ENCODE measurements at regions not wholly inside any gene's neighbourhood (a gene's known extent, or its start where the extent isn't known, plus 50 kb on each side); places are given as distances from the start of the nearest gene placed in this dataset.

- no peak for TF ChIP-seq EZH2phosphoT487 (IDR thresholded peaks at IDR 0.05; ENCODE audit: low read depth, severe bottlenecking, unreplicated experiment)
- no peak for TF ChIP-seq CTCF (IDR thresholded peaks at IDR 0.05; ENCODE audit: poor library complexity)
- no peak for TF ChIP-seq EZH2 (IDR thresholded peaks at IDR 0.05; ENCODE audit: borderline replicate concordance)
- Histone ChIP-seq H3K9me2 (replicated peaks; ENCODE audit: insufficient read depth) (no peaks in the 10 kb centered on the region), H3K36me3 (replicated peaks; ENCODE audit: insufficient read depth, low read depth) (no peaks in the 10 kb centered on the region), H3K4me1 (ENCODE audit: insufficient read depth) (no peaks in the 10 kb centered on the region), H2AFZ (no peak overlapping the region), H3K27ac (no peak overlapping the region), H3K4me2 (no peak overlapping the region), H3K27me3 (peaks cover 33% of the 10 kb centered on the region), H4K20me1 (ENCODE audit: insufficient read depth, poor library complexity, severe bottlenecking) (no peaks in the 10 kb centered on the region), H3K9me3 (ENCODE audit: low read depth) (no peaks in the 10 kb centered on the region), H3K79me2 (no peaks in the 10 kb centered on the region), H3K4me3 (no peak overlapping the region)
- DNase-seq (ENCODE audit: low spot score), result no peak
- 85% methylated on average over 4 of the region's 4 CpGs for WGBS (ENCODE audit: low lambda C conversion rate, missing lambda C conversion rate)
Measured at GRCh38 chr1:37358992-37359391, 115.4 kb upstream of the ZC3H12A start.

DNA sequence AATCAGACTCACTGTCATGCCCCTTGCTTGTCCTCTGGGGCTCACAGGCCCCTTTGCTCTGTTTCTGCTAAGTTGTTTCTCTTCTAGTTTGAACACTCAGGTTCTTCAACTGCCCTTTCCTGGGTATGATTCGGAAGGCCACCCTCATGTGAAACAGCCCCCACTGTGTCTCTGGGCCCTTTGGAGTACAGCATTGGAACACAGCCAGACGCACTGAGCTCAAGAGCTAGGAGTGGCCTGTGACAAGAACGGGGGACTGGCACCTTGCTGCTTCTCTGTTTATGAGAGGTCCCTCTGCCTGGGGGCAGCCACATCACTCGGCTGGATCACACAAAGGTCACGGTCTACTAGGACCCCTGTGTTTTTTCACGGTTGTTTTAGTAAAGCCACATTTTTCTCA lies 114.4 kb upstream of the ZC3H12A start:
- Histone ChIP-seq H3K36me3 (replicated peaks; ENCODE audit: insufficient read depth, low read depth) (no peaks in the 10 kb centered on the region), H4K20me1 (ENCODE audit: insufficient read depth, poor library complexity, severe bottlenecking) (no peaks in the 10 kb centered on the region), H2AFZ (no peak overlapping the region), H3K79me2 (no peaks in the 10 kb centered on the region), H3K27me3 (peaks cover 33% of the 10 kb centered on the region), H3K9me3 (ENCODE audit: low read depth) (no peaks in the 10 kb centered on the region), H3K27ac (no peak overlapping the region), H3K4me1 (ENCODE audit: insufficient read depth) (no peaks in the 10 kb centered on the region), H3K9me2 (replicated peaks; ENCODE audit: insufficient read depth) (no peaks in the 10 kb centered on the region), H3K4me2 (no peak overlapping the region), H3K4me3 (no peak overlapping the region)
- no peak for TF ChIP-seq EZH2 (IDR thresholded peaks at IDR 0.05; ENCODE audit: borderline replicate concordance)
- no peak for TF ChIP-seq EZH2phosphoT487 (IDR thresholded peaks at IDR 0.05; ENCODE audit: low read depth, severe bottlenecking, unreplicated experiment)
- TF ChIP-seq CTCF (IDR thresholded peaks at IDR 0.05; ENCODE audit: poor library complexity), result no peak
- DNase-seq (ENCODE audit: low spot score), result no peak
- WGBS (ENCODE audit: low lambda C conversion rate, missing lambda C conversion rate), result 54% methylated on average over 6 of the region's 6 CpGs

- 24% methylated on average over 11 of the region's 11 CpGs for WGBS (ENCODE audit: low lambda C conversion rate, missing lambda C conversion rate)
- H3K9me3 ChIP-seq (ENCODE audit: low read depth), result no peaks in the 10 kb centered on the region
- peak; percentile 18 for DNase-seq (ENCODE audit: low spot score)
- peaks cover 33% of the 10 kb centered on the region for H3K27me3 ChIP-seq
- H3K4me1 ChIP-seq (ENCODE audit: insufficient read depth), result no peaks in the 10 kb centered on the region
- H3K4me3 ChIP-seq, result no peak overlapping the region
- H4K20me1 ChIP-seq (ENCODE audit: insufficient read depth, poor library complexity, severe bottlenecking), result no peaks in the 10 kb centered on the region
- no peaks in the 10 kb centered on the region for H3K79me2 ChIP-seq
- TF ChIP-seq EZH2phosphoT487 (IDR thresholded peaks at IDR 0.05; ENCODE audit: low read depth, severe bottlenecking, unreplicated experiment) (no peak), CTCF (IDR thresholded peaks at IDR 0.05; ENCODE audit: poor library complexity) (no peak), EZH2 (IDR thresholded peaks at IDR 0.05; ENCODE audit: borderline replicate concordance) (no peak)
- H2AFZ ChIP-seq, result no peak overlapping the region
- H3K27ac ChIP-seq, result no peak overlapping the region
- H3K9me2 ChIP-seq (replicated peaks; ENCODE audit: insufficient read depth), result no peaks in the 10 kb centered on the region
- no peaks in the 10 kb centered on the region for H3K36me3 ChIP-seq (replicated peaks; ENCODE audit: insufficient read depth, low read depth)
- no peak overlapping the region for H3K4me2 ChIP-seq
Measured at GRCh38 chr1:37362594-37363385, 111.6 kb upstream of the ZC3H12A start.

Measured in hepatocyte (in vitro differentiated cells).